ENCODE measurements at regions not wholly inside any gene's neighbourhood (a gene's known extent, or its start where the extent isn't known, plus 50 kb on each side); places are given as distances from the start of the nearest gene placed in this dataset.
"Not testable (repeated sequence)": the region's sequence is repeated elsewhere in the genome, so short reads cannot be mapped to it uniquely, and the experiment has no call there.

DNA sequence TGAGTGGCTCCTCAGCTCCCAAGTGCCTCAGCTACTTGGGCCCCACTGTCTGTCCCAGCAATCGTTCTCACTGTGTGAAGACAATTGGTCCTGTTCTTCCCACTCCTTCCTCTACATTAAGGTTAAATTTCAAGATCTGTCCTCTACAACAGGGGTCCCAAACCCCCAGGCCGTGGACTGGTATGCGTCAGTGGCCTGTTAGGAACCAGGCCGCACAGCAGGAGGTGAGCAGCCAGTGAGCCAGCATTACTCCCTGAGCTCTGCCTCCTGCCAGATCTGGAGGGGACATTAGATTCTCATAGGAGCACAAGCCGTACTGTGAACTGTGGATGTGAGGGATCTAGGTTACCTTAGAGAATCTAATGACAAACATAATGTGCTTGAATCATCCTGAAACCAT, 376.9 kb upstream of the FZD8 start:
- DNase-seq = no peak

- no peak for DNase-seq
These were observed 375.0 kb upstream of the FZD8 start for GRCh38 chr10:36017137-36017536.

GRCh38 chr10:36007369-36007768, 365.3 kb upstream of the FZD8 start:
- no peak for DNase-seq

DNA sequence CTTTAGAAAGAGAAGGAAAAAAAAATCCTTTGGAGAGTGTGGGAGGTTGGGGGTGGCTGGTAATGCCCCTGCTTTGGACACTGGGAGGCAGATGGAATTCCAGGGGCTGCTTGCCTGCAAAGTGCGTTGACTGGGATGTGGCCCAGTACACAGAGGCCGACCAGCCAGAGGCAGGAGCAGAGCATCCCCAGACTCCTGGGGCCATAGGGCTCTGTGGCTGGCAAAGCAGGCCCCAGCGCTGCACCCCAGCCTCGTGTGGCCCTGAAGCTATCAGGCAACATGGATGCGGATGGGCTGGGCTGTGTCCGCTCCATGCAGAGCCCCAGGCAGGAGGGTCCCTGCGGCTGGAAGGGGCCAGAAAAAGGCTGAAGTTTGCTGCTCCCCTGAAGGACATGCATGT, 361.6 kb upstream of the FZD8 start:
- DNase-seq = no peak

GRCh38 chr10:36003031-36003600, 361.0 kb upstream of the FZD8 start:
- DNase-seq = no peak

- DNase-seq = no peak
These were observed 360.3 kb upstream of the FZD8 start for GRCh38 chr10:36002445-36002844.

DNA sequence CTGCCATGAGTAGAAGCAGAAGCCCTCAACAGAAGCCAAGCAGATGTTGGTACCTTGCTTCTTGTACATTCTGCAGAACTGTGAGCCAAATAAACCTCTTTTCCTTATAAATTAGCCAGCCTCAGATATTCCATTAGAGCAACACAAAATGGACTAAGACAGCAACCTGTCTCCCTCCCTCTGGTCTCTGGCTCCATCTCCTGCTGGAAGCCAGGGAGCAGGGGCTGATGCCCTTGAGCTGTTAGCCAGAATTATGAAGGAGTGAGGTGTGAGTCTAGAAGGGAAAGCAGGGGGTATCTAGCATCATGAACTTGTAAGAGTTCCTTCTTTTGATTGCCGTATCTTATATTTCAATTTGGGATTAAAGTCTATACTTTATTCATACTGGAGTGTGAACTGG, 358.7 kb upstream of the FZD8 start:
- not testable (repeated sequence) for DNase-seq

DNA sequence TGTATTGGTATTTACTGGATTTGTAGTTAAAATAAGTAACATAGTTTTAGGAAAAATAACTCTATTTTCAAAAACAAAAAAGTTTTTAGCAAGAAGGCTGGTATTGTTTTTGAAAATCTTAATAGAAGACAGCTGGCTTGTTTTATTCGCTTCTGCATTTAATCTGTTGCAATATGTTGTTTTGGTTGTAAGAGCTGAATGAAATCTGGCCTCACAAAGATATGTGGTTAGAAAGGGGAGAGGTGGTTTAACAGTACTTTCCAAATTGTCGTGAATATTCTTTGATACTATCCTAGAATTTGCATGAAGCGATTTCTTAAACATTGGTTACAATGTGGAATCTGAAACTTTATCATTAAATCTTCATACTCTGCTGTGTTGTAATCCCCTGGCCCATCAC, 355.9 kb upstream of the FZD8 start:
- no peak for DNase-seq

GRCh38 chr10:35995485-35995884, 353.4 kb upstream of the FZD8 start:
- no peak for DNase-seq

- no peak for DNase-seq
These were observed 351.8 kb upstream of the FZD8 start for GRCh38 chr10:35993591-35994515.

GRCh38 chr10:35992107-35992506, 350.0 kb upstream of the FZD8 start:
- DNase-seq = no peak

- no peak for DNase-seq
These were observed 344.8 kb upstream of the FZD8 start for GRCh38 chr10:35986756-35987502.

DNA sequence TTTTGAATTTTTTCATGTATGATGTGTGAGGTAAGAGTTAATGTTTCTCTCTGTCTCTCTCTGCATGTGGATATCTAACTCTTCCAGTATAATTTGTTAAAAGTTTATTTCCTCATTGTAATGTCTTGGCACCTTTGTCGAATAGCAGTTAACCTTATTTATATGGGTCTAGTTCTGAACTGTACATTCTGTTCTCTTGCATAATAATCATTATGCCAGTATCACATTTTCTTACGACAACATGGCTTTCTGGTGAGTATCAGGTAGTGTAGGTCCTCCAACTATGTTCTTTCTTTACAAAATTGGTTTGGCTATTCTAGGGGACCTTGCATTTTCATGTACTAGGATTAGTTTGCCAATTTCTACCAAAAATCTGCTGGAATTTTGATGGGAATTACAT, 337.0 kb upstream of the FZD8 start:
- DNase-seq = no peak

- not testable (repeated sequence) for DNase-seq
These were observed 332.0 kb upstream of the FZD8 start for GRCh38 chr10:35973912-35974591.

GRCh38 chr10:35972275-35972674, 330.2 kb upstream of the FZD8 start:
- no peak for DNase-seq

- no peak for DNase-seq
These were observed 329.3 kb upstream of the FZD8 start for GRCh38 chr10:35971397-35971796.

GRCh38 chr10:35963685-35964084, 321.6 kb upstream of the FZD8 start:
- no peak for DNase-seq

DNA sequence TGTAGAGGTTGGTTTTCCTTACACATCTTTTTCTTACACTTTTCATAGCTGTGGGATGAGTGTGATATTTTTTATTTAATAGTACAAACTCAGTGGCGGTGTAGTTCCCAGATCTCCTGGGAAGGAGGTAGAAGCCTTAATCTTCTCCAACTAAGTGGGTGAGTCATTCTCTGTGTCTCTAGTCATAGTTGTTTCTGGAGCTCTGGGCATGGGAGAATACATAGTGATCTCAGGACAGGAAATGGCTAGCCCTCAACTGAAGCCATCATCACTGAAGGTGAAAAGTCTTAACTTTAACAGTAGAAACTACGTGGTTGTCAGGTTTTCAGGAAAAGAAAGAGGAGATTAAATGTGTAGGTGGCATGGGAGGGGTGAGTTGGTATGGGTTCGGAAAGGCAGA, 319.4 kb upstream of the FZD8 start:
- DNase-seq = no peak

GRCh38 chr10:35959252-35959651, 317.2 kb upstream of the FZD8 start:
- DNase-seq = no peak

GRCh38 chr10:35958609-35959008, 316.5 kb upstream of the FZD8 start:
- not testable (repeated sequence) for DNase-seq

GRCh38 chr10:35950701-35951100, 308.6 kb upstream of the FZD8 start:
- no peak for DNase-seq

DNA sequence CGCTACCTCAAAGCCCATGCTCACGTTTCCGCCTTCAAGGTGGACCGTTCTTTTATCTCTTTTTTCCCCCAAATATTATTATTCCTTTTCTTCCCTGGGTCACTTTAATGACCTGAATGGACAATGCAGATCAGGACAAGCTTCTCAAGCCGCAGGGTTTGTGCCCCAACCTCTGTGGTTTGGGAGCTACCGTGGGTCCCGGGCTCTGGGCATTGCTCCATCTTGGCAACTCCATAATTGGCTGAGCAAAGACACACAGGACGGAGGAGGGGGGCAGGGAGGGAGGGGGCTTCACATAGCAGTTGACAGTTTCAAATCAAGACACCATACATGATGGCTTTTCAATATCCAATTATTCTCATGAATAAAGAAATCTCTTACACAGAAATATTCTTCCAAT, 308.1 kb upstream of the FZD8 start:
- DNase-seq = no peak

- no peak for DNase-seq
These were observed 307.7 kb upstream of the FZD8 start for GRCh38 chr10:35949811-35950211.
